ENCODE measurements at regions not wholly inside any gene's neighbourhood (a gene's known extent, or its start where the extent isn't known, plus 50 kb on each side); places are given as distances from the start of the nearest gene placed in this dataset.

DNA sequence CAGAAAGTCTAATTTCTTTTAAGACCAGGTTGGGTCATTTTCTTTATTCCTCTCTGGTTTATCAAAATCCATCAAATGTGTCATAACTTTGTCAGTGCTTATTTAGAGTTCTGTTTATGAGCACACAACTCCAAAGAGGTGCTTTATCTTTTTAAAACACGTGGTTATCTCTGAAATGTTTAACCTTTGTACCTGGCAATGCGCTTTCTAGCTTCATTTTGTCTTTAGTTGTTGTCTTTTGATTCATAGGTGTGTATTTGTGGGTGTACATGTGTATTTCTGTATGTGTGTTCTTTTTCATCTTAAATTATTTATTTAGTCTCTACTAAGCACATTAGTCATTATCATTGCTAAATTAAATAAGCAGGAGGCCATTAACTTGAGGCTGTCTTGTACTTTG lies 251.4 kb downstream of the JRKL start (continued):
- TF ChIP-seq MGA (IDR thresholded peaks at IDR 0.05) = peak; percentile 26; the same call in 1 of the 2 replicates
- TF ChIP-seq MTF1 (CRISPR knock-in tag; IDR thresholded peaks at IDR 0.05; ENCODE audit: borderline replicate concordance) = no peak
- 0 out of 2 replicates have a peak, but pooled peaks have one; percentile 34 for TF ChIP-seq CBFA2T3 (IDR thresholded peaks at IDR 0.05)
- no peak for TF ChIP-seq PHTF2 (CRISPR knock-in tag; IDR thresholded peaks at IDR 0.05)
- no peak for TF ChIP-seq CHD4 (IDR thresholded peaks at IDR 0.05; ENCODE audit: insufficient read depth, insufficient replicate concordance, low read depth, low read length, poor library complexity, severe bottlenecking)
- TF ChIP-seq, protein P1, sequence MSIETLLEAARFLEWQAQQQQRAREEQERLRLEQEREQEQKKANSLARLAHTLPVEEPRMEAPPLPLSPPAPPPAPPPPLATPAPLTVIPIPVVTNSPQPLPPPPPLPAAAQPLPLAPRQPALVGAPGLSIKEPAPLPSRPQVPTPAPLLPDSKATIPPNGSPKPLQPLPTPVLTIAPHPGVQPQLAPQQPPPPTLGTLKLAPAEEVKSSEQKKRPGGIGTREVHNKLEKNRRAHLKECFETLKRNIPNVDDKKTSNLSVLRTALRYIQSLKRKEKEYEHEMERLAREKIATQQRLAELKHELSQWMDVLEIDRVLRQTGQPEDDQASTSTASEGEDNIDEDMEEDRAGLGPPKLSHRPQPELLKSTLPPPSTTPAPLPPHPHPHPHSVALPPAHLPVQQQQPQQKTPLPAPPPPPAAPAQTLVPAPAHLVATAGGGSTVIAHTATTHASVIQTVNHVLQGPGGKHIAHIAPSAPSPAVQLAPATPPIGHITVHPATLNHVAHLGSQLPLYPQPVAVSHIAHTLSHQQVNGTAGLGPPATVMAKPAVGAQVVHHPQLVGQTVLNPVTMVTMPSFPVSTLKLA (conservative IDR thresholded peaks at IDR 0.05) = 0 out of 4 replicates have a peak, but pooled peaks of 1 of the 2 experiments have one; percentile 17
- 0 out of 2 replicates have a peak, but pooled peaks have one; percentile 13 for TF ChIP-seq DPF2 (IDR thresholded peaks at IDR 0.05)
- no peak for TF ChIP-seq RAD21 (CRISPR knock-in tag; conservative IDR thresholded peaks at IDR 0.05 in 1 of 2, IDR thresholded peaks at IDR 0.05 in 1 of 2)
- TF ChIP-seq, protein P2, sequence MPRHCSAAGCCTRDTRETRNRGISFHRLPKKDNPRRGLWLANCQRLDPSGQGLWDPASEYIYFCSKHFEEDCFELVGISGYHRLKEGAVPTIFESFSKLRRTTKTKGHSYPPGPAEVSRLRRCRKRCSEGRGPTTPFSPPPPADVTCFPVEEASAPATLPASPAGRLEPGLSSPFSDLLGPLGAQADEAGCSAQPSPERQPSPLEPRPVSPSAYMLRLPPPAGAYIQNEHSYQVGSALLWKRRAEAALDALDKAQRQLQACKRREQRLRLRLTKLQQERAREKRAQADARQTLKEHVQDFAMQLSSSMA (CRISPR knock-in tag; IDR thresholded peaks at IDR 0.05) = no peak
- TF ChIP-seq MEIS2 (IDR thresholded peaks at IDR 0.05; ENCODE audit: partially characterized antibody) = peak; percentile 35
- TF ChIP-seq KDM5B (IDR thresholded peaks at IDR 0.05; ENCODE audit: insufficient replicate concordance, low read depth, low read length) = no peak
- TF ChIP-seq TEAD2 (tag; IDR thresholded peaks at IDR 0.05) = no peak
- TF ChIP-seq ARID1B (IDR thresholded peaks at IDR 0.05) = peak; percentile 48
- no peak for TF ChIP-seq ZC3H11A (IDR thresholded peaks at IDR 0.05; ENCODE audit: low read depth, low read length)

Measured in K562 (cell line).